ENCODE measurements at regions not wholly inside any gene's neighbourhood (a gene's known extent, or its start where the extent isn't known, plus 50 kb on each side); places are given as distances from the start of the nearest gene placed in this dataset.

GRCh38 chr2:176978921-176979320 lies 233.7 kb upstream of the HNRNPA3 start:
- ChIA-PET CTCF (no interaction called here), POLR2A (ENCODE audit: unreplicated experiment) (no interaction called here)
- Histone ChIP-seq H3K4me1 (replicated peaks; ENCODE audit: insufficient read depth) (no peaks in the 10 kb centered on the region), H3K4me2 (no peak overlapping the region), H4K20me1 (ENCODE audit: insufficient read depth) (no peaks in the 10 kb centered on the region), H3K79me2 (ENCODE audit: low read depth) (no peaks in the 10 kb centered on the region), H2AFZ (no peak overlapping the region), H3K9me3 (ENCODE audit: insufficient read depth, low read depth) (no peaks in the 10 kb centered on the region), H3K27me3 (ENCODE audit: insufficient read depth, low read depth) (peaks cover 14% of the 10 kb centered on the region; the same call in 1 of the 2 replicates), H3K27ac (no peak overlapping the region), H3F3A (ENCODE audit: insufficient read depth, low read depth) (no peaks in the 10 kb centered on the region), H3K36me3 (ENCODE audit: low read depth) (no peaks in the 10 kb centered on the region), H3K4me3 (no peak overlapping the region), H3K9me2 (ENCODE audit: insufficient read depth) (no peaks in the 10 kb centered on the region)
- no peak for DNase-seq
- TF ChIP-seq CTCF (conservative IDR thresholded peaks at IDR 0.05) (no peak), EZH2 (IDR thresholded peaks at IDR 0.05; ENCODE audit: low read depth) (no peak)
- intact Hi-C loops (cut with micrococcal nuclease; ENCODE audit: unreplicated experiment), result no loop called here
- BruUV-seq (replicated peaks), result no TSS peak

GRCh38 chr2:176979981-176980710 lies 232.4 kb upstream of the HNRNPA3 start:
- H3K27me3 ChIP-seq (ENCODE audit: insufficient read depth, low read depth), result peaks cover 14% of the 10 kb centered on the region; the same call in 1 of the 2 replicates
- no peaks in the 10 kb centered on the region for H3K36me3 ChIP-seq (ENCODE audit: low read depth)
- H3K9me2 ChIP-seq (ENCODE audit: insufficient read depth), result no peaks in the 10 kb centered on the region
- intact Hi-C loops (cut with micrococcal nuclease; ENCODE audit: unreplicated experiment), result no loop called here
- no peak overlapping the region for H2AFZ ChIP-seq
- POLR2A ChIA-PET (ENCODE audit: unreplicated experiment), result interaction anchor here (0.6 kb wide), 1 partner anchor 1126 kb away, joined by 3 read pairs; no protein-coding TSS in a partner anchor
- BruUV-seq (replicated peaks), result no TSS peak
- H3K79me2 ChIP-seq (ENCODE audit: low read depth), result no peaks in the 10 kb centered on the region
- no peak overlapping the region for H3K27ac ChIP-seq
- TF ChIP-seq CTCF (conservative IDR thresholded peaks at IDR 0.05) (no peak), EZH2 (IDR thresholded peaks at IDR 0.05; ENCODE audit: low read depth) (no peak)
- H3K4me3 ChIP-seq, result no peak overlapping the region
- no peak overlapping the region for H3K4me2 ChIP-seq
- H4K20me1 ChIP-seq (ENCODE audit: insufficient read depth), result no peaks in the 10 kb centered on the region
- DNase-seq, result no peak
- no peaks in the 10 kb centered on the region for H3K9me3 ChIP-seq (ENCODE audit: insufficient read depth, low read depth)
- CTCF ChIA-PET, result no interaction called here
- no peaks in the 10 kb centered on the region for H3F3A ChIP-seq (ENCODE audit: insufficient read depth, low read depth)
- no peaks in the 10 kb centered on the region for H3K4me1 ChIP-seq (replicated peaks; ENCODE audit: insufficient read depth)

- Histone ChIP-seq H3K4me1 (replicated peaks; ENCODE audit: insufficient read depth) (no peaks in the 10 kb centered on the region), H4K20me1 (ENCODE audit: insufficient read depth) (no peaks in the 10 kb centered on the region), H3F3A (ENCODE audit: insufficient read depth, low read depth) (no peaks in the 10 kb centered on the region), H3K36me3 (ENCODE audit: low read depth) (no peaks in the 10 kb centered on the region), H3K27ac (no peak overlapping the region), H3K9me2 (ENCODE audit: insufficient read depth) (no peaks in the 10 kb centered on the region), H3K4me3 (no peak overlapping the region), H3K4me2 (no peak overlapping the region), H3K9me3 (ENCODE audit: insufficient read depth, low read depth) (no peaks in the 10 kb centered on the region), H3K27me3 (ENCODE audit: insufficient read depth, low read depth) (peaks cover 40% of the 10 kb centered on the region), H3K79me2 (ENCODE audit: low read depth) (no peaks in the 10 kb centered on the region), H2AFZ (no peak overlapping the region)
- intact Hi-C loops (cut with micrococcal nuclease; ENCODE audit: unreplicated experiment), result no loop called here
- DNase-seq, result no peak
- TF ChIP-seq CTCF (conservative IDR thresholded peaks at IDR 0.05), result no peak
- CTCF ChIA-PET, result no interaction called here
- no TSS peak for BruUV-seq (replicated peaks)
- POLR2A ChIA-PET (ENCODE audit: unreplicated experiment), result no interaction called here
Measured at GRCh38 chr2:176984987-176985386, 227.6 kb upstream of the HNRNPA3 start.

Data from PC-9 (cell line).